D721Med (cell line): ENCODE measurements at regions not wholly inside any gene's neighbourhood (a gene's known extent, or its start where the extent isn't known, plus 50 kb on each side); places are given as distances from the start of the nearest gene placed in this dataset.

Experiments
- DNase-seq: peaks from one replicate; pipeline ENCODE4 v3.0.0; 2011; ENCODE audit warnings: low spot score; ENCODE audit not compliant: insufficient read length
- FAIRE-seq: peaks from 2 replicates; lab custom pipeline; 2011; peaks lifted over from hg19 to GRCh38; lab: Jason Lieb, UNC
- TF ChIP-seq, protein P1 (sequence below): IDR thresholded peaks from 2 replicates; pipeline ENCODE4 v1.5.1; 2012; ENCODE audit warnings: mild to moderate bottlenecking, control low read depth; ENCODE audit not compliant: insufficient read depth; ENCODE audit errors: missing control alignments

DNA sequence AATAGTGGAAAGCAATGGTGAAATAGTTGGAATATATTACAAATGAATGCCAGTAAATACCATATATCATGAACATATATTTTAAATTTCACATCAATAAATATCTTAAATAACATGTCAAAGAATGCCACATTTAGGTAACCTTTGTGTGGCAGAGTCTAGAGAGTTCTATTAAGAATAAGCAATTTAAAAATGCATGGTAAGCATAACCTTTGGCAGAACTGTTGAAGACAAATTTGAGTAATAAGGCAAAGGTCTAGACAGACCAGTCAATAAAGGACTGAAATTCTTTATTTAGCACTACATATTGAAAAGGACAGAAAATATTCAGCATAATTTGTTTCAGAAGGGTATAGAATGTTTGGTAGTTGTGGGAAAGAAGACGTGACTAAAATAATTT lies 1417.0 kb downstream of the SUCLG1 start:
- DNase-seq: no peak
- TF ChIP-seq, protein P1, sequence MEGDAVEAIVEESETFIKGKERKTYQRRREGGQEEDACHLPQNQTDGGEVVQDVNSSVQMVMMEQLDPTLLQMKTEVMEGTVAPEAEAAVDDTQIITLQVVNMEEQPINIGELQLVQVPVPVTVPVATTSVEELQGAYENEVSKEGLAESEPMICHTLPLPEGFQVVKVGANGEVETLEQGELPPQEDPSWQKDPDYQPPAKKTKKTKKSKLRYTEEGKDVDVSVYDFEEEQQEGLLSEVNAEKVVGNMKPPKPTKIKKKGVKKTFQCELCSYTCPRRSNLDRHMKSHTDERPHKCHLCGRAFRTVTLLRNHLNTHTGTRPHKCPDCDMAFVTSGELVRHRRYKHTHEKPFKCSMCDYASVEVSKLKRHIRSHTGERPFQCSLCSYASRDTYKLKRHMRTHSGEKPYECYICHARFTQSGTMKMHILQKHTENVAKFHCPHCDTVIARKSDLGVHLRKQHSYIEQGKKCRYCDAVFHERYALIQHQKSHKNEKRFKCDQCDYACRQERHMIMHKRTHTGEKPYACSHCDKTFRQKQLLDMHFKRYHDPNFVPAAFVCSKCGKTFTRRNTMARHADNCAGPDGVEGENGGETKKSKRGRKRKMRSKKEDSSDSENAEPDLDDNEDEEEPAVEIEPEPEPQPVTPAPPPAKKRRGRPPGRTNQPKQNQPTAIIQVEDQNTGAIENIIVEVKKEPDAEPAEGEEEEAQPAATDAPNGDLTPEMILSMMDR: no peak
- no peak for FAIRE-seq

DNA sequence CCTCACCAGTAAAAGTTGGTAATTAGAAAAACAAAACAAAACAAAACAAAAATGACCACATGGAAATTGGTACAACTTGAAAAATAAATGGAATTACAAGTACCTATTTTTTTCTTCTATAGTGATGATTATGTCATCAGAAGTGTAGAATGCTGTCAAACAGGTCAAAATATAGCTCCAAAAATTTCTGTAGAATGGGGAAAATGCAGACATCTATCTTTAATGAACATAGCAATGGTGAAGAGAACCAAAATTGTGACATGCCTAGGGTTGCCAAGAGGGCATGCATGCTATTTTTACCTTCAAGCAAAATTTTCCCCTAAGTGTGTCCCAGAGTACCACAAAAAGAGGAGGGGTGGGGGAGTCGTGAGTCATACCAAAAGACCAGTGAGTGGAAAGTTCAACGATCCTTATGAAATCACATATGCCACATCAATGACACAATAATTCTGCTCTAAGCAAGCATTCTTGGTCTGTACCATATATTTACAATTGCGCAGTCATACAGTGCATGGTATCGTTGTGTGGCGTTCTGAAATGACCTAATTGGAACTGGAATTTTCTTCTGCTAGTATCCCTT lies 1436.4 kb downstream of the SUCLG1 start:
- FAIRE-seq: no peak
- TF ChIP-seq, protein P1: no peak
- no peak for DNase-seq

DNA sequence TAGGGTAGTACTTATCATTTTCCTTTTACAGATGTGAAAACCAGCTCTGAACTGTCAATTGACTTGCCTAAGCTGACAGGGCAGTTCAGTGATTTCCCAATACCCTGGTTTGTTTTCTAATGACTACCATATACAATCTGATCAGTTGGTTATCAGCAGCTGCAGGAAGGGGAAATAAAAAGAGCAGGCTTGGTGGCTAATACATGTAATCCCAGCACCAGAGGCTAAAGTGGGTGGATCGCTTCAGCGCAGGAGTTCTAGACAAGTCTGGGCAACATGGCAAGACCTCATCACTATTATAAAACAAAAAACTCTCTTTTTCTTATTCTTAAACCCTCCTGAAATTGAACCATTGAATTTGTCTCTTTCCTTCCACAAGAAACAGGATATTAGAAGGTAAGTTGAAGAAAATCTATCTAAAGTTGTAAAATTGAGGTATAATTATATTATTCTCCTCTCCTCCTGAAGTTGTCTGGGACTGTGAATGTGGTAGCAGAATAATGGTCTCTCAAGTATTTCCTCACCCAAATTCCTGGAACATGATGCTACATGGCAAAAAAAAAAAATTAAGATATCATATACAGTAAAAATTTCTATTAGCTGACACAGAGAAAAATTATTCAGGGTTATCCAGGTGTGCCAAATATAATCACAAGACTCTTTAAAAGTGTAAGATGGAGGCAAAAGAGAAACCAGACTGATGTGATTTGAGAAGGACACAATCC lies 1441.6 kb downstream of the SUCLG1 start:
- TF ChIP-seq, protein P1: no peak
- FAIRE-seq (no peak), DNase-seq (no peak)

DNA sequence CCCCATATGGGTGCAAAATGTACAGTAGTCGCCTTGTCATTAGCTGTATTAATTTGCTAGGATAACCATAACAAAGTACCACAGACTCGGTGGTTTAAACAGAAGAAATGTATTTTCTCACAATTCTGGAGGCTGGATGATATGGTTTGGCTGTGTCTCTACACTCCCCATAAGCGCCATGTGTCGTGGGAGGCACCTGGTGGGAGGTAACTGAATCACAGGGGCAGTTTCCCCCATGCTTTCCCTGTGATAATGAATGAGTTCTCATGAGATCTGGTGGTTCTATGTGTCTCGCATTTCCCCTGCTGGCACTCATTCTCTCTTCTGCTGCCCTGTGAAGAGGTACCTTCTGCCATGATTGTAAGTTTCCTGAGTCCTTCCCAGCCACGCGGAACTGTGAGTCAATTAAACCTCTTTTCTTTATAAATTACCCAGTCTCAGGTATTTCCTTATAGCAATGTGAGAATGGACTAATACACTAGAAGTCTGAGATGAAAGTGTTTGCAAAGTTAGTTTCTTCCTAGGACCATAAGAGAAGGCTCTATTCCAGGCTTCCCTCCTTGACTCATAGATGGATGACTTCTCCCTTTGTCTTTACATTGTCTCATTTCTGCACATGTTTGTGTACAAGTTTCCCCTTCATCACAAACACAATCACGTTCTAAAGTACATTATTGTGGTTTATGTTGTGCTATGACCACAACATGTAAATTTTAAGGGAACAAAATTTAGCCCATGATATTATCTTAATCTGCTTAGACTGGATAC lies 1442.6 kb downstream of the SUCLG1 start:
- TF ChIP-seq, protein P1: no peak
- DNase-seq (no peak), FAIRE-seq (no peak)

DNA sequence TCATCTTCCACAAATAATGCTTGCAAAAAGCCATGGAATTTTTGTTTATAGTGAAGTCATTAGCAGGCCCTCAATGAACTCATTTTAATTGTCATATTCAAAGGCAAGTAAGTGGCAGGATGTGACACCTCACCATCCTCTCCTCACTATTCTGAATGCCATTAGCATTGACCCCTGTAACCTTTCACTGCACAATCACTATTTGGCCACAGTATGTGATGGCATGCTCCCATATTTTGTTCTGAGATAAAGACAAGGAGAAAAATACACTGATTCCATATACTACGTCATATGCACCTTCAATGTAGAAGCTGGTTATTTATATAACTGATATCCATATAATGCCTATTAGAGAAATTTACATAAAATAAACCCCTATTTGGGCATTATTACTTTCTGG lies 1443.2 kb downstream of the SUCLG1 start:
- FAIRE-seq (no peak), DNase-seq (no peak)
- TF ChIP-seq, protein P1: no peak

DNA sequence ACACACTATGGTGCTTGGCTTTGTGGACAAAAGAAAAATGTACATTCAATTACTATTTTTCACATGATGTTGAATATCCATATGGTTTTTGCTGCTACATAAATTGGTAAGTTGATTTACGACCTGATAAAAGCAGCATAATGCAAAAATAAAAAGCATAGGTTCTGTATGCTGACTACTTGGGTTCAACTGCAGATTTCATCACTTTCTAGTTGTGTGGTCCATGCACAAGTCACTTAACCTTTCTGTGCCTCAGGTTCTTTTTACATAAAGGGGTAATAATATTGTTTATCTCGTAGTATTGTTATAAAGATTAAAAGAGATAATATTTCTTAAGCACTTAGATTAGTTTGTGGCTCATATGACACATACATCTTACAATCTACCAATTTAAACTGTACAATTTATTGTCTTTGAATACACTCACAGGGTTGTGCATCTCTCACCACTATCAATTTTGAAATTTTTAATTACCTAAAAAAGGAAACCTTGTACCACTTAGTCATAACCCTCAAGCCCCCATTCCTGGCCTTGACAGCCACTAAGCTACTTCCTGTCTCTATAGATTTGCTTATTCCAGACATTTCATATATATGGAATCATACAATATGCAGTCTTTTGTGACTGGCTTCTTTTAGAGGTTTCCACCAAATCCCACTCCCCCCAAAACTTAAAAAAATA lies 1443.9 kb downstream of the SUCLG1 start:
- FAIRE-seq (no peak), DNase-seq (no peak)
- TF ChIP-seq, protein P1: no peak
